ENCODE measurements at regions not wholly inside any gene's neighbourhood (a gene's known extent, or its start where the extent isn't known, plus 50 kb on each side); places are given as distances from the start of the nearest gene placed in this dataset.

DNA sequence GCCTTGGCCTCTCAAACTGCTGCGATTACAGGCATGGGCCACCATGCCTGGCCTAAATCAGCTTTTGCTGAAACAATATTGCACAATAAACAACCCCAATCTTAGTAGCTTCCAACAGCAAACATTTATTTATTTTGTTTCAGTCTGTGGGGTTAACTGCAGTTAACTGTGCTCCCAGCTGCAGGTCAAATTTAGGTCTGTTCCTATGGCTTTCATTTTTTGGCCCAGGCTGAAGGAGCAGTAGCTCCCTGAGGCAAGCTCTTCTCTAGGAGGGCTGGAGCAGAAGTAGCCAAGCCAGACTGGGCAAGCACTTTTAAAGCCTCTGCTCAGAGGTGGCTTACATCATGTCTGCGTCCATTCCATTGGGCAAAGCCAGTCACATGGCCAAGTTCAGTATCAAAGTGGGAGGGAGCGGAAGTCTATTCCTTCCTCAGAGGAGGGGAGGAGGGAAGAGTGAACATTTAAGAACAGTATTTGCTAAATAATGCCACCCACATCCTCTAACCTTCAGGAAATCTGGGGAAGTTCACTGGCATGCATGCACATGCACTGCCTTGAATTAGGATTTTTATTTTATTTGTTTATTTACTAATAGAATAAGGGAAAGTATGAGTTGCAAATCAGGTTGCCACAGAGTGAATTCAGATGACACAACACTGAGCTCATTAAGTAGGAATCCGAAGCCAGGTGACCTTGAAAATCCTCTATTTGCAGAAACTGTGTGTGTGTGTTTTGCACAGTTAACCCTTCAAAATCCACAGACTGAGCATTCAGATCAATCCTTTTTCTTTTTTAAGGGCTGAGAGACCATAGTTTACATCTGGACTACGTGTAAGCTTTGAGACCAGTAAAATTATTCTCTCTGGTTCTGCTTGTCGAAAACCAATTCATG is 122.0 kb upstream of the SEL1L start:
- no peak for TF ChIP-seq TAF1 (IDR thresholded peaks at IDR 0.05; ENCODE audit: borderline replicate concordance, insufficient read depth, low read length)
- TF ChIP-seq SIN3A (IDR thresholded peaks at IDR 0.05; ENCODE audit: borderline replicate concordance, insufficient read depth, low read length): no peak
- TF ChIP-seq POLR2AphosphoS5 (IDR thresholded peaks at IDR 0.05; ENCODE audit: low read depth, low read length): no peak
- TF ChIP-seq, protein P1, sequence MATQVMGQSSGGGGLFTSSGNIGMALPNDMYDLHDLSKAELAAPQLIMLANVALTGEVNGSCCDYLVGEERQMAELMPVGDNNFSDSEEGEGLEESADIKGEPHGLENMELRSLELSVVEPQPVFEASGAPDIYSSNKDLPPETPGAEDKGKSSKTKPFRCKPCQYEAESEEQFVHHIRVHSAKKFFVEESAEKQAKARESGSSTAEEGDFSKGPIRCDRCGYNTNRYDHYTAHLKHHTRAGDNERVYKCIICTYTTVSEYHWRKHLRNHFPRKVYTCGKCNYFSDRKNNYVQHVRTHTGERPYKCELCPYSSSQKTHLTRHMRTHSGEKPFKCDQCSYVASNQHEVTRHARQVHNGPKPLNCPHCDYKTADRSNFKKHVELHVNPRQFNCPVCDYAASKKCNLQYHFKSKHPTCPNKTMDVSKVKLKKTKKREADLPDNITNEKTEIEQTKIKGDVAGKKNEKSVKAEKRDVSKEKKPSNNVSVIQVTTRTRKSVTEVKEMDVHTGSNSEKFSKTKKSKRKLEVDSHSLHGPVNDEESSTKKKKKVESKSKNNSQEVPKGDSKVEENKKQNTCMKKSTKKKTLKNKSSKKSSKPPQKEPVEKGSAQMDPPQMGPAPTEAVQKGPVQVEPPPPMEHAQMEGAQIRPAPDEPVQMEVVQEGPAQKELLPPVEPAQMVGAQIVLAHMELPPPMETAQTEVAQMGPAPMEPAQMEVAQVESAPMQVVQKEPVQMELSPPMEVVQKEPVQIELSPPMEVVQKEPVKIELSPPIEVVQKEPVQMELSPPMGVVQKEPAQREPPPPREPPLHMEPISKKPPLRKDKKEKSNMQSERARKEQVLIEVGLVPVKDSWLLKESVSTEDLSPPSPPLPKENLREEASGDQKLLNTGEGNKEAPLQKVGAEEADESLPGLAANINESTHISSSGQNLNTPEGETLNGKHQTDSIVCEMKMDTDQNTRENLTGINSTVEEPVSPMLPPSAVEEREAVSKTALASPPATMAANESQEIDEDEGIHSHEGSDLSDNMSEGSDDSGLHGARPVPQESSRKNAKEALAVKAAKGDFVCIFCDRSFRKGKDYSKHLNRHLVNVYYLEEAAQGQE (IDR thresholded peaks at IDR 0.05; ENCODE audit: insufficient read depth in 1 of 2, low read depth in 2 of 2, low read length in 2 of 2): no peak
- no peak for TF ChIP-seq FOXP2 (optimal IDR thresholded peaks at IDR 0.05; ENCODE audit: borderline replicate concordance, extremely low read depth, extremely low read length, insufficient read depth)
